CD4-positive, alpha-beta T cell treated with Interferon alpha-2 for 1 hour (primary cell): ENCODE measurements at regions not wholly inside any gene's neighbourhood (a gene's known extent, or its start where the extent isn't known, plus 50 kb on each side); places are given as distances from the start of the nearest gene placed in this dataset.
"Not testable (repeated sequence)": the region's sequence is repeated elsewhere in the genome, so short reads cannot be mapped to it uniquely, and the experiment has no call there.

Experiments used
- DNase-seq, 2 donors: peaks; one replicate each; pipeline ENCODE4 v3.0.0-alpha.2; 2020 to 2022

- not testable (repeated sequence) for DNase-seq
Measured at GRCh38 chr14:19126269-19127051, 159.2 kb downstream of the POTEM start.

GRCh38 chr14:19127664-19128435, 160.6 kb downstream of the POTEM start:
- DNase-seq: not testable (repeated sequence)

- not testable (repeated sequence) for DNase-seq
Measured at GRCh38 chr14:19131553-19131952, 164.3 kb downstream of the POTEM start.

GRCh38 chr14:19132013-19132835, 165.0 kb downstream of the POTEM start:
- not testable (repeated sequence) for DNase-seq

GRCh38 chr14:19132836-19133120, 165.5 kb downstream of the POTEM start:
- DNase-seq: not testable (repeated sequence)

GRCh38 chr14:19157106-19157709, 190.0 kb downstream of the POTEM start:
- not testable (repeated sequence) for DNase-seq

- DNase-seq: not testable (repeated sequence)
Measured at GRCh38 chr14:19158012-19158411, 190.8 kb downstream of the POTEM start.

- not testable (repeated sequence) for DNase-seq
Measured at GRCh38 chr14:19158588-19158987, 191.4 kb downstream of the POTEM start.

- DNase-seq: not testable (repeated sequence)
Measured at GRCh38 chr14:19159003-19159625, 191.9 kb downstream of the POTEM start.

GRCh38 chr14:19160379-19160778, 193.1 kb downstream of the POTEM start:
- not testable (repeated sequence) for DNase-seq

- DNase-seq: not testable (repeated sequence)
Measured at GRCh38 chr14:19161251-19162033, 194.2 kb downstream of the POTEM start.

GRCh38 chr14:19162034-19162706, 194.9 kb downstream of the POTEM start:
- not testable (repeated sequence) for DNase-seq

- DNase-seq: not testable (repeated sequence)
Measured at GRCh38 chr14:19162920-19163319, 195.7 kb downstream of the POTEM start.

GRCh38 chr14:19163891-19164290, 196.7 kb downstream of the POTEM start:
- DNase-seq: not testable (repeated sequence)

- not testable (repeated sequence) for DNase-seq
Measured at GRCh38 chr14:19164426-19164825, 197.2 kb downstream of the POTEM start.

- DNase-seq: not testable (repeated sequence)
Measured at GRCh38 chr14:19166056-19166455, 198.8 kb downstream of the POTEM start.

GRCh38 chr14:19167454-19168190, 200.4 kb downstream of the POTEM start:
- DNase-seq: not testable (repeated sequence)

- not testable (repeated sequence) for DNase-seq
Measured at GRCh38 chr14:19168261-19168660, 201.0 kb downstream of the POTEM start.

- not testable (repeated sequence) for DNase-seq
Measured at GRCh38 chr14:19169561-19170362, 202.5 kb downstream of the POTEM start.
